WTC11 (cell line): ENCODE measurements at regions not wholly inside any gene's neighbourhood (a gene's known extent, or its start where the extent isn't known, plus 50 kb on each side); places are given as distances from the start of the nearest gene placed in this dataset.

Experiments
- ATAC-seq: fragments of 200-7000 bp; cut with Tn5 transposase; 2 replicates; pipeline ENCODE4 v1.10.0; 2021; ENCODE audit warnings: mild to moderate bottlenecking, moderate library complexity
- CTCF ChIA-PET: fragments of 300-600 bp; sonication (Branson Sonifier 250); formaldehyde crosslinking; loops from one replicate; lab custom pipeline; 2021; ENCODE audit warnings: antibody characterized with exemption; lab: Charles Lee
- POLR2A ChIA-PET: fragments of 350-600 bp; sonication (Branson Sonifier 250); formaldehyde crosslinking; loops from one replicate; lab custom pipeline; 2021; ENCODE audit warnings: antibody characterized with exemption; lab: Charles Lee
- DNase-seq: peaks from one replicate; pipeline ENCODE4 v3.0.0; 2021; ENCODE audit warnings: low spot score
- H3K27ac Mint-ChIP-seq: 2 replicates; pipeline ENCODE4 v1.8.0; 2021; ENCODE audit warnings: mixed read lengths
- H3K27me3 Mint-ChIP-seq: 2 replicates; pipeline ENCODE4 v1.8.0; 2021; ENCODE audit warnings: low read depth, mild to moderate bottlenecking, moderate library complexity, mixed read lengths
- H3K36me3 Mint-ChIP-seq: 2 replicates; pipeline ENCODE4 v1.8.0; 2021; ENCODE audit warnings: mixed read lengths
- H3K4me1 Mint-ChIP-seq: 2 replicates; pipeline ENCODE4 v1.8.0; 2022; ENCODE audit warnings: mixed read lengths
- H3K4me3 Mint-ChIP-seq: 2 replicates; pipeline ENCODE4 v1.8.0; 2021; ENCODE audit warnings: mild to moderate bottlenecking, moderate library complexity, mixed read lengths
- H3K9me3 Mint-ChIP-seq: 2 replicates; pipeline ENCODE4 v1.8.0; 2021; ENCODE audit warnings: mixed read lengths
- ATF3 ChIP-seq: sonication (generic); formaldehyde crosslinking; conservative IDR thresholded peaks from 2 replicates; pipeline ENCODE4 v1.8.1; 2022; ENCODE audit warnings: mild to moderate bottlenecking, missing genetic modification reagents
- CREB1 ChIP-seq: sonication (generic); formaldehyde crosslinking; IDR thresholded peaks from 2 replicates; pipeline ENCODE4 v1.8.0; 2023; ENCODE audit warnings: mild to moderate bottlenecking, missing genetic modification reagents
- ESRRA ChIP-seq: sonication (generic); formaldehyde crosslinking; IDR thresholded peaks from 2 replicates; pipeline ENCODE4 v1.8.1; 2022; ENCODE audit warnings: mild to moderate bottlenecking, missing genetic modification reagents, borderline replicate concordance
- IRF1 ChIP-seq: sonication (generic); formaldehyde crosslinking; IDR thresholded peaks from 2 replicates; pipeline ENCODE4 v1.8.0; 2023; ENCODE audit warnings: missing genetic modification reagents
- IRF2 ChIP-seq: sonication (generic); formaldehyde crosslinking; IDR thresholded peaks from 2 replicates; pipeline ENCODE4 v1.8.0; 2022; ENCODE audit warnings: low read depth, missing genetic modification reagents, borderline replicate concordance
- NR1H2 ChIP-seq: sonication (generic); formaldehyde crosslinking; IDR thresholded peaks from 2 replicates; pipeline ENCODE4 v1.9.0; 2021; ENCODE audit warnings: mild to moderate bottlenecking, moderate library complexity, missing genetic modification reagents
- NR2C2 ChIP-seq: sonication (generic); formaldehyde crosslinking; IDR thresholded peaks from 2 replicates; pipeline ENCODE4 v1.8.0; 2022; ENCODE audit warnings: mild to moderate bottlenecking, missing genetic modification reagents
- PRDM15 ChIP-seq: sonication (generic); formaldehyde crosslinking; IDR thresholded peaks from 2 replicates; pipeline ENCODE4 v1.8.0; 2022; ENCODE audit warnings: missing genetic modification reagents
- ZNF219 ChIP-seq: sonication (generic); formaldehyde crosslinking; IDR thresholded peaks from 2 replicates; pipeline ENCODE4 v1.8.0; 2023; ENCODE audit warnings: missing genetic modification reagents, mild to moderate bottlenecking, borderline replicate concordance
- TF ChIP-seq, protein P1 (sequence below): fragments of 200-600 bp; IDR thresholded peaks from 2 replicates; pipeline ENCODE4 v1.8.0; 2022; ENCODE audit warnings: antibody characterized with exemption
- TF ChIP-seq, protein P2 (sequence below): fragments of 250-450 bp; sonication (Bioruptor Pico); IDR thresholded peaks from 2 replicates; pipeline ENCODE4 v1.9.0; 2021; ENCODE audit warnings: mild to moderate bottlenecking, borderline replicate concordance

- no peak overlapping the region for H3K4me3 Mint-ChIP-seq
- ChIA-PET POLR2A (interaction anchor here (1.0 kb wide), 2 partner anchors 9 to 164 kb away, joined by 3 read pairs; no protein-coding TSS in a partner anchor), CTCF (interaction anchor here (0.5 to 2.7 kb wide), 40 partner anchors 8 to 234 kb away, joined by 3 to 33 read pairs (median 4); partner anchors contain the start of genes CCND2 and PARP11)
- no peak overlapping the region for H3K27ac Mint-ChIP-seq
- DNase-seq (peak; percentile 54), ATAC-seq (peak; percentile 89)
- H3K4me1 Mint-ChIP-seq, result peaks cover 20% of the 10 kb centered on the region
- H3K9me3 Mint-ChIP-seq, result no peaks in the 10 kb centered on the region
- TF ChIP-seq ESRRA (no peak), ZNF219 (CRISPR knock-in tag) (no peak), NR1H2 (no peak), NR2C2 (CRISPR knock-in tag) (no peak), ATF3 (CRISPR knock-in tag) (no peak)
- TF ChIP-seq, protein P1, sequence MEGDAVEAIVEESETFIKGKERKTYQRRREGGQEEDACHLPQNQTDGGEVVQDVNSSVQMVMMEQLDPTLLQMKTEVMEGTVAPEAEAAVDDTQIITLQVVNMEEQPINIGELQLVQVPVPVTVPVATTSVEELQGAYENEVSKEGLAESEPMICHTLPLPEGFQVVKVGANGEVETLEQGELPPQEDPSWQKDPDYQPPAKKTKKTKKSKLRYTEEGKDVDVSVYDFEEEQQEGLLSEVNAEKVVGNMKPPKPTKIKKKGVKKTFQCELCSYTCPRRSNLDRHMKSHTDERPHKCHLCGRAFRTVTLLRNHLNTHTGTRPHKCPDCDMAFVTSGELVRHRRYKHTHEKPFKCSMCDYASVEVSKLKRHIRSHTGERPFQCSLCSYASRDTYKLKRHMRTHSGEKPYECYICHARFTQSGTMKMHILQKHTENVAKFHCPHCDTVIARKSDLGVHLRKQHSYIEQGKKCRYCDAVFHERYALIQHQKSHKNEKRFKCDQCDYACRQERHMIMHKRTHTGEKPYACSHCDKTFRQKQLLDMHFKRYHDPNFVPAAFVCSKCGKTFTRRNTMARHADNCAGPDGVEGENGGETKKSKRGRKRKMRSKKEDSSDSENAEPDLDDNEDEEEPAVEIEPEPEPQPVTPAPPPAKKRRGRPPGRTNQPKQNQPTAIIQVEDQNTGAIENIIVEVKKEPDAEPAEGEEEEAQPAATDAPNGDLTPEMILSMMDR, result peak; percentile 49
- H3K36me3 Mint-ChIP-seq, result no peaks in the 10 kb centered on the region
- H3K27me3 Mint-ChIP-seq, result peaks cover 7% of the 10 kb centered on the region
Observed at GRCh38 chr12:4107436-4107878, 166.1 kb upstream of the CCND2 start.

DNA sequence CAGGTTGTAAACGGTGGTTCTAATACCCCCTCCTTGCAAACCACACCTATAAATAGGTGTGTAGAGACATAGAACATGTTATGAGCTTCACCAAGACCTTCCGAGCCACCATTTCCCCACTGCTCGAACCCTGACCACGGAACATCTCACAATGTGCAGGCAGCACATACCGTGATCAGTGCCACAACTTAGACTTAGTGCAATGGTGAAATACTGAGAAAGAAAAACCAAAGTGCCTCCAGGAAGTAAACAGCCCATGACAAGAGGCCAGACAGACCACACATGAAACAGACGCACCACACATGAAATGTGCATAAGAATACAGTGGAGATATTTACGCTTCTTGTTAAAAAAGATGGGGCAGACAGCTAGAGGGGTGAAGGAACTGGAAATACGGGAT, 166.9 kb upstream of the CCND2 start:
- H3K4me3 Mint-ChIP-seq, result no peak overlapping the region
- TF ChIP-seq IRF2 (no peak), PRDM15 (CRISPR knock-in tag) (no peak), CREB1 (no peak), IRF1 (CRISPR knock-in tag) (no peak)
- TF ChIP-seq, protein P1, result no peak
- TF ChIP-seq, protein P2, sequence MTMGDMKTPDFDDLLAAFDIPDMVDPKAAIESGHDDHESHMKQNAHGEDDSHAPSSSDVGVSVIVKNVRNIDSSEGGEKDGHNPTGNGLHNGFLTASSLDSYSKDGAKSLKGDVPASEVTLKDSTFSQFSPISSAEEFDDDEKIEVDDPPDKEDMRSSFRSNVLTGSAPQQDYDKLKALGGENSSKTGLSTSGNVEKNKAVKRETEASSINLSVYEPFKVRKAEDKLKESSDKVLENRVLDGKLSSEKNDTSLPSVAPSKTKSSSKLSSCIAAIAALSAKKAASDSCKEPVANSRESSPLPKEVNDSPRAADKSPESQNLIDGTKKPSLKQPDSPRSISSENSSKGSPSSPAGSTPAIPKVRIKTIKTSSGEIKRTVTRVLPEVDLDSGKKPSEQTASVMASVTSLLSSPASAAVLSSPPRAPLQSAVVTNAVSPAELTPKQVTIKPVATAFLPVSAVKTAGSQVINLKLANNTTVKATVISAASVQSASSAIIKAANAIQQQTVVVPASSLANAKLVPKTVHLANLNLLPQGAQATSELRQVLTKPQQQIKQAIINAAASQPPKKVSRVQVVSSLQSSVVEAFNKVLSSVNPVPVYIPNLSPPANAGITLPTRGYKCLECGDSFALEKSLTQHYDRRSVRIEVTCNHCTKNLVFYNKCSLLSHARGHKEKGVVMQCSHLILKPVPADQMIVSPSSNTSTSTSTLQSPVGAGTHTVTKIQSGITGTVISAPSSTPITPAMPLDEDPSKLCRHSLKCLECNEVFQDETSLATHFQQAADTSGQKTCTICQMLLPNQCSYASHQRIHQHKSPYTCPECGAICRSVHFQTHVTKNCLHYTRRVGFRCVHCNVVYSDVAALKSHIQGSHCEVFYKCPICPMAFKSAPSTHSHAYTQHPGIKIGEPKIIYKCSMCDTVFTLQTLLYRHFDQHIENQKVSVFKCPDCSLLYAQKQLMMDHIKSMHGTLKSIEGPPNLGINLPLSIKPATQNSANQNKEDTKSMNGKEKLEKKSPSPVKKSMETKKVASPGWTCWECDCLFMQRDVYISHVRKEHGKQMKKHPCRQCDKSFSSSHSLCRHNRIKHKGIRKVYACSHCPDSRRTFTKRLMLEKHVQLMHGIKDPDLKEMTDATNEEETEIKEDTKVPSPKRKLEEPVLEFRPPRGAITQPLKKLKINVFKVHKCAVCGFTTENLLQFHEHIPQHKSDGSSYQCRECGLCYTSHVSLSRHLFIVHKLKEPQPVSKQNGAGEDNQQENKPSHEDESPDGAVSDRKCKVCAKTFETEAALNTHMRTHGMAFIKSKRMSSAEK (CRISPR knock-in tag), result no peak
- no peaks in the 10 kb centered on the region for H3K9me3 Mint-ChIP-seq
- no peak for DNase-seq
- H3K27me3 Mint-ChIP-seq, result peaks cover 6% of the 10 kb centered on the region
- POLR2A ChIA-PET, result no interaction called here
- H3K4me1 Mint-ChIP-seq, result peaks cover 20% of the 10 kb centered on the region
- peak overlapping the region; percentile 48 for H3K27ac Mint-ChIP-seq
- H3K36me3 Mint-ChIP-seq, result no peaks in the 10 kb centered on the region
- CTCF ChIA-PET, result interaction anchor here (1.2 to 2.7 kb wide), 6 partner anchors 10 to 223 kb away, joined by 3 to 33 read pairs (median 16); partner anchors contain the start of gene CCND2
- ATAC-seq, result no peak
